IMR-90 (cell line): ENCODE measurements at regions not wholly inside any gene's neighbourhood (a gene's known extent, or its start where the extent isn't known, plus 50 kb on each side); places are given as distances from the start of the nearest gene placed in this dataset.

ENCODE experiments used
- ATAC-seq: fragments of 200-7000 bp; cut with Tn5 transposase; 2 replicates; pipeline ENCODE4 v1.9.1; 2020; ENCODE audit warnings: low read depth, mild to moderate bottlenecking, moderate library complexity
- BruUV-seq: library from RNA; stranded (reverse); fragments of 400-500 nt; replicated peaks from 2 replicates; lab custom pipeline; 2021; lab: Mats Ljungman, UMichigan
- CTCF ChIA-PET: fragments of 300-600 bp; formaldehyde crosslinking; extraction: SDS; loops from one replicate; lab custom pipeline; 2021; ENCODE audit warnings: antibody characterized with exemption; lab: Yijun Ruan, JAX
- POLR2A ChIA-PET: fragments of 300-600 bp; sonication (Branson Sonifier 250); formaldehyde crosslinking; loops from one replicate; lab custom pipeline; 2022; ENCODE audit warnings: antibody characterized with exemption; ENCODE audit not compliant: unreplicated experiment; lab: Charles Lee
- DNase-seq: peaks from one replicate; pipeline ENCODE4 v3.0.0; 2013
- H2AFZ ChIP-seq: replicated peaks from 2 replicates; pipeline ENCODE3; 2013; ENCODE audit warnings: low read length, mild to moderate bottlenecking; ENCODE audit not compliant: poor library complexity
- H2AK5ac ChIP-seq: 2 replicates; pipeline ENCODE4 v1.6.1; 2013; ENCODE audit warnings: low read depth, low read length, inconsistent platforms
- H2AK9ac ChIP-seq: replicated peaks from 2 replicates; pipeline ENCODE3; 2013; ENCODE audit warnings: mild to moderate bottlenecking, low read depth, low read length, moderate library complexity; ENCODE audit not compliant: poor library complexity
- H2BK120ac ChIP-seq: 2 replicates; pipeline ENCODE4 v1.6.1; 2013; ENCODE audit warnings: low read depth, low read length, inconsistent platforms
- H2BK15ac ChIP-seq: 3 replicates; pipeline ENCODE4 v1.6.1; 2013; ENCODE audit warnings: low read depth, low read length, inconsistent platforms
- H2BK20ac ChIP-seq: 2 replicates; pipeline ENCODE4 v1.6.1; 2013; ENCODE audit warnings: low read depth, mild to moderate bottlenecking, inconsistent platforms, low read length, moderate library complexity
- H2BK5ac ChIP-seq: 2 replicates; pipeline ENCODE4 v1.6.1; 2013; ENCODE audit warnings: mild to moderate bottlenecking, low read depth, low read length, inconsistent platforms; ENCODE audit not compliant: poor library complexity, severe bottlenecking
- H3K14ac ChIP-seq: replicated peaks from 2 replicates; pipeline ENCODE4 v1.6.1; 2013; ENCODE audit warnings: low read depth, low read length, inconsistent platforms
- H3K18ac ChIP-seq: 2 replicates; pipeline ENCODE4 v1.6.1; 2013; ENCODE audit warnings: low read depth, low read length, control low read depth
- H3K23ac ChIP-seq: 2 replicates; pipeline ENCODE4 v1.6.1; 2013; ENCODE audit warnings: low read depth, low read length, inconsistent platforms
- H3K27ac ChIP-seq: 2 replicates; pipeline ENCODE4 v1.5.1; 2013; ENCODE audit warnings: mild to moderate bottlenecking, control low read depth, low read length; ENCODE audit not compliant: insufficient read depth
- H3K27me3 ChIP-seq: 2 replicates; pipeline ENCODE4 v1.6.1; 2013; ENCODE audit warnings: low read length; ENCODE audit not compliant: control insufficient read depth, insufficient read depth
- H3K36me3 ChIP-seq: 2 replicates; pipeline ENCODE4 v1.6.1; 2013; ENCODE audit warnings: low read length, mixed read lengths; ENCODE audit not compliant: control insufficient read depth, insufficient read depth
- H3K4ac ChIP-seq: 2 replicates; pipeline ENCODE4 v1.6.1; 2013; ENCODE audit warnings: low read depth, low read length, inconsistent platforms
- H3K4me1 ChIP-seq: 2 replicates; pipeline ENCODE4 v1.6.1; 2013; ENCODE audit warnings: low read length, mixed read lengths; ENCODE audit not compliant: control insufficient read depth, insufficient read depth
- H3K4me2 ChIP-seq: 2 replicates; pipeline ENCODE4 v1.6.1; 2013; ENCODE audit warnings: low read depth, mild to moderate bottlenecking, control low read depth, low read length, moderate library complexity
- H3K4me3 ChIP-seq: 2 replicates; pipeline ENCODE4 v1.5.1; 2013; ENCODE audit warnings: low read depth, mild to moderate bottlenecking, control low read depth, low read length, moderate library complexity; ENCODE audit not compliant: insufficient read depth
- H3K56ac ChIP-seq: 2 replicates; pipeline ENCODE4 v1.6.1; 2013; ENCODE audit warnings: low read length, inconsistent platforms; ENCODE audit not compliant: insufficient read depth; ENCODE audit errors: extremely low read depth
- H3K79me1 ChIP-seq, 2 experiments: 2 replicates each; pipeline ENCODE4 v1.6.1; 2013; ENCODE audit warnings: low read length in 2 of 2, inconsistent platforms in 1 of 2, low read depth in 1 of 2
- H3K9ac ChIP-seq: 2 replicates; pipeline ENCODE4 v1.6.1; 2013; ENCODE audit warnings: low read depth, low read length, control low read depth
- H3K9me1 ChIP-seq: 2 replicates; pipeline ENCODE4 v1.6.1; 2013; ENCODE audit warnings: low read length, inconsistent platforms; ENCODE audit not compliant: insufficient read depth
- H3K9me3 ChIP-seq: 2 replicates; pipeline ENCODE4 v1.6.1; 2013; ENCODE audit warnings: low read length; ENCODE audit not compliant: control insufficient read depth, insufficient read depth
- H4K20me1 ChIP-seq: 2 replicates; pipeline ENCODE4 v1.6.1; 2013; ENCODE audit warnings: low read length, inconsistent platforms; ENCODE audit not compliant: insufficient read depth
- H4K5ac ChIP-seq: 2 replicates; pipeline ENCODE4 v1.6.1; 2013; ENCODE audit warnings: mild to moderate bottlenecking, low read depth, low read length, control low read depth
- H4K8ac ChIP-seq, 2 experiments: 2 replicates each; pipeline ENCODE4 v1.6.1; 2013; ENCODE audit warnings: low read depth in 2 of 2, low read length in 2 of 2, control low read depth in 1 of 2, inconsistent platforms in 1 of 2
- H4K91ac ChIP-seq: 2 replicates; pipeline ENCODE4 v1.6.1; 2013; ENCODE audit warnings: low read depth, low read length, inconsistent platforms; ENCODE audit not compliant: insufficient read depth
- BHLHE40 ChIP-seq: fragments of 150-350 bp; IDR thresholded peaks from 2 replicates; pipeline ENCODE4 v1.6.1; 2016; ENCODE audit warnings: mild to moderate bottlenecking, low read depth, low read length
- CEBPB ChIP-seq: IDR thresholded peaks from 2 replicates; pipeline ENCODE4 v1.6.1; 2012; ENCODE audit warnings: low read depth, low read length, improper control_type of control experiment
- FOS ChIP-seq: fragments of 150-350 bp; IDR thresholded peaks from 2 replicates; pipeline ENCODE4 v1.6.1; 2016; ENCODE audit warnings: low read depth, low read length
- NFE2L2 ChIP-seq: fragments of 150-350 bp; IDR thresholded peaks from 2 replicates; pipeline ENCODE4 v1.6.1; 2016; ENCODE audit warnings: low read depth, mild to moderate bottlenecking, low read length
- RCOR1 ChIP-seq: IDR thresholded peaks from 2 replicates; pipeline ENCODE4 v1.6.1; 2012; ENCODE audit warnings: mild to moderate bottlenecking, low read length, improper control_type of control experiment; ENCODE audit not compliant: insufficient replicate concordance
- RFX5 ChIP-seq: IDR thresholded peaks from 2 replicates; pipeline ENCODE4 v1.8.0; 2012; ENCODE audit warnings: low read depth, mild to moderate bottlenecking, low read length, moderate library complexity
- WGBS, 2 experiments: methylation state at CpG; one replicate each; pipeline versions ENCODE4 v1.1.5 to v1.1.7; 2013; ENCODE audit warnings: missing lambda C conversion rate in 2 of 2; ENCODE audit not compliant: insufficient read length in 1 of 2; ENCODE audit errors: extremely low coverage in 2 of 2; 5-methylcytosine and 5-hydroxymethylcytosine counted together
- dilution Hi-C: fragments of 300-500 bp; cut with HindIII; formaldehyde crosslinking; loops from one replicate; pipeline ENCODE4 v1.14.3; 2018; ENCODE audit warnings: low sequenced_read_pairs; ENCODE audit not compliant: unreplicated experiment
- in situ Hi-C: fragments of 300-500 bp; cut with MboI; formaldehyde crosslinking; loops from 3 replicates; pipeline ENCODE4 v1.14.3; 2019; ENCODE audit warnings: low sequenced_read_pairs, inconsistent platforms, mixed read lengths
- intact Hi-C: fragments of 100-400 bp; cut with micrococcal nuclease; formaldehyde crosslinking; loops from 2 replicates; pipeline ENCODE4 v1.10.0; 2022

GRCh38 chr20:24411834-24412216, 57.6 kb upstream of the SYNDIG1 start:
- Histone ChIP-seq H4K8ac (no peak overlapping the region), H2AK9ac (no peak overlapping the region), H3K27me3 (no peaks in the 10 kb centered on the region), H3K56ac (no peak overlapping the region), H3K9me3 (peaks cover 9% of the 10 kb centered on the region), H4K20me1 (no peaks in the 10 kb centered on the region), H2BK120ac (no peak overlapping the region), H2AK5ac (no peak overlapping the region), H3K4ac (no peak overlapping the region), H2AFZ (no peak overlapping the region), H3K27ac (no peak overlapping the region), H3K14ac (no peak overlapping the region), H3K18ac (no peak overlapping the region), H3K9me1 (no peaks in the 10 kb centered on the region), H3K79me1 (no peaks in the 10 kb centered on the region), H2BK5ac (no peak overlapping the region), H3K4me3 (no peak overlapping the region), H3K9ac (no peak overlapping the region), H3K23ac (no peak overlapping the region), H3K36me3 (no peaks in the 10 kb centered on the region), H3K4me2 (no peak overlapping the region), H4K5ac (no peak overlapping the region), H4K91ac (no peak overlapping the region), H2BK15ac (no peak overlapping the region), H2BK20ac (no peak overlapping the region), H3K4me1 (no peaks in the 10 kb centered on the region)
- ATAC-seq (no peak), DNase-seq (no peak)
- no TSS peak for BruUV-seq
- ChIA-PET POLR2A (no interaction called here), CTCF (no interaction called here)
- no peak for TF ChIP-seq CEBPB
- TF ChIP-seq FOS, result no peak
- TF ChIP-seq BHLHE40, result no peak
- TF ChIP-seq RFX5, result no peak
- no peak for TF ChIP-seq NFE2L2
- TF ChIP-seq RCOR1, result no peak
- in situ Hi-C loops (no loop called here), dilution Hi-C loops (no loop called here), intact Hi-C loops (no loop called here)
- WGBS, 2 experiments, result 60% methylated on average over 2 of the region's 6 CpGs; no CpG with 5 or more reads in 1 of the 2 experiments
